Liver (tissue), 7 donors: ENCODE measurements at regions not wholly inside any gene's neighbourhood (a gene's known extent, or its start where the extent isn't known, plus 50 kb on each side); places are given as distances from the start of the nearest gene placed in this dataset.
A peak's percentile ranks its signal among the peaks of the same experiment; 100 is the strongest.

Experiments
- DNase-seq: peaks from one replicate; pipeline ENCODE4 v3.0.0-alpha.2; 2017; ENCODE audit warnings: low spot score
- H3K27ac ChIP-seq, 2 donors: one replicate each; pipeline ENCODE4 v1.7.0; 2013; ENCODE audit warnings: inconsistent platforms in 2 of 2, low read length in 2 of 2, control low read depth in 1 of 2, low read depth in 1 of 2, mild to moderate bottlenecking in 1 of 2
- H3K27me3 ChIP-seq, 4 donors: one replicate each; pipeline versions ENCODE4 v1.6.1 to v1.7.0; 2013; ENCODE audit warnings: low read length in 3 of 4, inconsistent platforms in 1 of 4, mild to moderate bottlenecking in 1 of 4, moderate library complexity in 1 of 4; ENCODE audit not compliant: control insufficient read depth in 4 of 4, insufficient read depth in 4 of 4
- H3K36me3 ChIP-seq, 4 donors: one replicate each; pipeline versions ENCODE4 v1.6.1 to v1.7.0; 2013; ENCODE audit warnings: low read length in 3 of 4, mild to moderate bottlenecking in 3 of 4, low read depth in 1 of 4, moderate library complexity in 1 of 4; ENCODE audit not compliant: control insufficient read depth in 4 of 4, insufficient read depth in 3 of 4
- H3K4me1 ChIP-seq, 4 donors: one replicate each; pipeline versions ENCODE4 v1.6.1 to v1.7.0; 2013; ENCODE audit warnings: low read length in 3 of 4, mild to moderate bottlenecking in 3 of 4, moderate library complexity in 1 of 4; ENCODE audit not compliant: control insufficient read depth in 4 of 4, insufficient read depth in 4 of 4
- H3K4me3 ChIP-seq, 3 donors: one replicate each; pipeline versions ENCODE4 v1.6.1 to v1.7.0; 2013; ENCODE audit warnings: low read length in 3 of 3, control low read depth in 1 of 3, low read depth in 1 of 3, mild to moderate bottlenecking in 1 of 3
- H3K9ac ChIP-seq, 2 donors: one replicate each; pipeline ENCODE4 v1.7.0; 2013; ENCODE audit warnings: low read length in 2 of 2, mild to moderate bottlenecking in 2 of 2, moderate library complexity in 2 of 2, control low read depth in 1 of 2, low read depth in 1 of 2
- H3K9me3 ChIP-seq, 4 donors: one replicate each; pipeline versions ENCODE4 v1.6.1 to v1.7.0; 2013; ENCODE audit warnings: low read length in 3 of 4; ENCODE audit not compliant: control insufficient read depth in 4 of 4
- EGR1 ChIP-seq, 2 donors: IDR thresholded peaks; 2 replicates each; pipeline ENCODE4 v1.6.1; 2016 to 2018; ENCODE audit warnings: antibody characterized with exemption in 2 of 2, low read depth in 2 of 2
- FOXA1 ChIP-seq: IDR thresholded peaks from 2 replicates; pipeline ENCODE4 v1.6.1; 2016; ENCODE audit warnings: antibody characterized with exemption
- FOXA2 ChIP-seq: IDR thresholded peaks from 2 replicates; pipeline ENCODE4 v1.6.1; 2016; ENCODE audit warnings: antibody characterized with exemption
- GABPA ChIP-seq, 2 donors: IDR thresholded peaks in 1 of 2; conservative IDR thresholded peaks in 1 of 2; 2 replicates each; pipeline ENCODE4 v1.6.1; 2016; ENCODE audit warnings: antibody characterized with exemption in 2 of 2, mild to moderate bottlenecking in 1 of 2, moderate library complexity in 1 of 2
- HNF4A ChIP-seq, 2 donors: conservative IDR thresholded peaks; 2 replicates each; pipeline ENCODE4 v1.6.1; 2016; ENCODE audit warnings: antibody characterized with exemption in 2 of 2, mild to moderate bottlenecking in 2 of 2
- HNF4G ChIP-seq: IDR thresholded peaks from 2 replicates; pipeline ENCODE4 v1.6.1; 2016; ENCODE audit warnings: antibody characterized with exemption
- JUND ChIP-seq, 2 donors: IDR thresholded peaks; 2 replicates each; pipeline ENCODE4 v1.6.1; 2016; ENCODE audit warnings: antibody characterized with exemption in 2 of 2
- NR2F2 ChIP-seq: IDR thresholded peaks from 2 replicates; pipeline ENCODE4 v1.6.1; 2016; ENCODE audit warnings: antibody characterized with exemption
- RAD21 ChIP-seq, 2 donors: IDR thresholded peaks; 2 replicates each; pipeline ENCODE4 v1.6.1; 2016; ENCODE audit warnings: antibody characterized with exemption in 2 of 2, mild to moderate bottlenecking in 2 of 2
- REST ChIP-seq: IDR thresholded peaks from 2 replicates; pipeline ENCODE4 v1.6.1; 2016; ENCODE audit warnings: antibody characterized with exemption, mild to moderate bottlenecking
- RXRA ChIP-seq, 2 donors: IDR thresholded peaks; 2 replicates each; pipeline ENCODE4 v1.6.1; 2017 to 2018; ENCODE audit warnings: antibody characterized with exemption in 2 of 2, mild to moderate bottlenecking in 1 of 2
- SP1 ChIP-seq: IDR thresholded peaks from 2 replicates; pipeline ENCODE4 v1.6.1; 2018; ENCODE audit warnings: antibody characterized with exemption, mild to moderate bottlenecking
- TAF1 ChIP-seq: conservative IDR thresholded peaks from 2 replicates; pipeline ENCODE4 v1.6.1; 2016; ENCODE audit warnings: antibody characterized with exemption, mild to moderate bottlenecking
- YY1 ChIP-seq: IDR thresholded peaks from 2 replicates; pipeline ENCODE4 v1.6.1; 2016; ENCODE audit warnings: antibody characterized with exemption, mild to moderate bottlenecking
- WGBS: extraction: QIAGEN DNeasy Blood & Tissue Kit; methylation state at CpG from one replicate; pipeline ENCODE4 v1.1.7; 2013; 5-methylcytosine and 5-hydroxymethylcytosine counted together
- TF ChIP-seq, protein P1 (sequence below): IDR thresholded peaks from 2 replicates; pipeline ENCODE4 v1.6.1; 2016; ENCODE audit warnings: antibody characterized with exemption
- TF ChIP-seq, protein P2 (sequence below): IDR thresholded peaks from 2 replicates; pipeline ENCODE4 v1.6.1; 2016; ENCODE audit warnings: antibody characterized with exemption
- TF ChIP-seq, protein P3 (sequence below): IDR thresholded peaks from 2 replicates; pipeline ENCODE4 v1.6.1; 2016; ENCODE audit warnings: antibody characterized with exemption
- donor health status: healthy.
- donor health status: healthy.
- donor health status: healthy.
- donor health status: healthy.

DNA sequence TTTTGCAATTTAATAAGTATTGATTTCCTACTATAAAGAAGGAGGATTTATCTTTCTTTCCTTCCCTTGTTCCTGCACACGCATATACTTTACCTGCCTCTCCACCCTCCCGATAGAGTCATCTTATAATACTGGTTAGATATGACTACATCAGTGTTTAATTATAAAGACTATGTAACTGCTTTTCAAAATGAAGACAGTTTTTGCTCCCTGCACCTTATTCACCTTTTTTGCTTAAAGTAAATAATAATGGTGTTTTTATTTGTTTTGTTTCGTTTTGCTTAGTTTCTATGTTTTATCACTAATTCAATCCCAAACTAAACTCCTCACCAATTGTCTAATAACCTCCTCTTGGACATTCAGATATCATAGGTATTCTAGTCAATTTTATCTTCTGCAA lies 101.9 kb upstream of the RORA start:
- Histone ChIP-seq H3K36me3 (no peaks in the 10 kb centered on the region), H3K4me3 (no peak overlapping the region), H3K9ac (no peak overlapping the region), H3K27me3 (no peaks in the 10 kb centered on the region), H3K4me1 (peaks cover 1 to 17% (median 10%) of the 10 kb centered on the region in 4 donors), H3K27ac (no peak overlapping the region), H3K9me3 (peaks cover 0 to 5% (median 0%) of the 10 kb centered on the region in 4 donors)
- WGBS, result 75% methylated on average over 3 of the region's 3 CpGs
- TF ChIP-seq REST (no peak), SP1 (no peak), JUND (IDR thresholded peaks at IDR 0.05) (no peak), RXRA (IDR thresholded peaks at IDR 0.05) (no peak), EGR1 (IDR thresholded peaks at IDR 0.05; ENCODE audit: low read depth in 2 of 2) (no peak), NR2F2 (no peak), HNF4G (no peak), RAD21 (IDR thresholded peaks at IDR 0.05) (no peak), YY1 (no peak), FOXA2 (no peak), GABPA (IDR thresholded peaks at IDR 0.05 in 1 of 2, conservative IDR thresholded peaks at IDR 0.05 in 1 of 2) (no peak), HNF4A (conservative IDR thresholded peaks at IDR 0.05) (no peak), TAF1 (no peak)
- TF ChIP-seq, protein P1, sequence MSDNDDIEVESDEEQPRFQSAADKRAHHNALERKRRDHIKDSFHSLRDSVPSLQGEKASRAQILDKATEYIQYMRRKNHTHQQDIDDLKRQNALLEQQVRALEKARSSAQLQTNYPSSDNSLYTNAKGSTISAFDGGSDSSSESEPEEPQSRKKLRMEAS, result no peak
- TF ChIP-seq, protein P2, sequence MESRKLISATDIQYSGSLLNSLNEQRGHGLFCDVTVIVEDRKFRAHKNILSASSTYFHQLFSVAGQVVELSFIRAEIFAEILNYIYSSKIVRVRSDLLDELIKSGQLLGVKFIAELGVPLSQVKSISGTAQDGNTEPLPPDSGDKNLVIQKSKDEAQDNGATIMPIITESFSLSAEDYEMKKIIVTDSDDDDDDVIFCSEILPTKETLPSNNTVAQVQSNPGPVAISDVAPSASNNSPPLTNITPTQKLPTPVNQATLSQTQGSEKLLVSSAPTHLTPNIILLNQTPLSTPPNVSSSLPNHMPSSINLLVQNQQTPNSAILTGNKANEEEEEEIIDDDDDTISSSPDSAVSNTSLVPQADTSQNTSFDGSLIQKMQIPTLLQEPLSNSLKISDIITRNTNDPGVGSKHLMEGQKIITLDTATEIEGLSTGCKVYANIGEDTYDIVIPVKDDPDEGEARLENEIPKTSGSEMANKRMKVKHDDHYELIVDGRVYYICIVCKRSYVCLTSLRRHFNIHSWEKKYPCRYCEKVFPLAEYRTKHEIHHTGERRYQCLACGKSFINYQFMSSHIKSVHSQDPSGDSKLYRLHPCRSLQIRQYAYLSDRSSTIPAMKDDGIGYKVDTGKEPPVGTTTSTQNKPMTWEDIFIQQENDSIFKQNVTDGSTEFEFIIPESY, result no peak
- TF ChIP-seq, protein P3, sequence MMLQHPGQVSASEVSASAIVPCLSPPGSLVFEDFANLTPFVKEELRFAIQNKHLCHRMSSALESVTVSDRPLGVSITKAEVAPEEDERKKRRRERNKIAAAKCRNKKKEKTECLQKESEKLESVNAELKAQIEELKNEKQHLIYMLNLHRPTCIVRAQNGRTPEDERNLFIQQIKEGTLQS, result no peak
- no peak for DNase-seq

DNA sequence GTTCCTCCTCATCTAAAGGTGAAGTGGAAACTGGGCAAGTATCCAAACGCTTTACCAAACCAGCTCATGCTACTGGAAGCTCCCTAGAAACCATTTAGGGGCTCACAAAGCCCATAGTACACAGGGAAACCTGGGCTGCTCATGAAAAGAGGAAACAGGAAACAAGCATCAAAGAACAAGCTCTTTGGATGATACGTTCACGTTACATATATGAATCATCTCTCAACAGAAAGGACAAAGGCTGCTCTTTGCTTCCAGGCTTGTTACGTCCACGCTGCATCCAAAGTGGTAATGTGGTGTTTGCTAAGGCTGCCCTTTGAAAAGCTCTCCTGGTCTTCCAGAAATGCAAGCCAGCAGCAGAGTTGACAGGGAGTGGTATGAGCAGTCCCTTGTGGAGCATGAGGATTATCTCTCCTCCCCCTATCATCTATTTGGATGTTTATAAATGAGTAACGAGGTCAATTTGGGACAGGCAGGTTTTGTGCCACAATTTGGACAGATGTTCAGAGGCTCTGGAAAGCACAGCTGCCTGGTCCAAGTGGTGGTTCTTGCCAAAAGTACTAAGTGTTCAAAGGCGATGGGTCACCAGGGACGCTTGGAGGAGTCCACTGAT lies 98.0 kb upstream of the RORA start:
- 32% methylated on average over 8 of the region's 8 CpGs for WGBS
- peaks cover 0 to 14% (median 8%) of the 10 kb centered on the region in 4 donors for H3K4me1 ChIP-seq
- H3K27me3 ChIP-seq, result no peaks in the 10 kb centered on the region
- no peak for DNase-seq
- H3K27ac ChIP-seq, result peak overlapping the region; percentile 44 to 57
- no peak overlapping the region for H3K4me3 ChIP-seq
- H3K9me3 ChIP-seq, result no peaks in the 10 kb centered on the region
- no peaks in the 10 kb centered on the region for H3K36me3 ChIP-seq
- no peak overlapping the region for H3K9ac ChIP-seq
- TF ChIP-seq REST, result peak; percentile 58
- TF ChIP-seq HNF4G, result peak; percentile 19
- peak; percentile 64 for TF ChIP-seq JUND (IDR thresholded peaks at IDR 0.05)
- TF ChIP-seq SP1, result peak; percentile 86
- TF ChIP-seq, protein P3, result no peak
- TF ChIP-seq HNF4A (conservative IDR thresholded peaks at IDR 0.05), result peak; percentile 69 to 72
- TF ChIP-seq GABPA (IDR thresholded peaks at IDR 0.05 in 1 of 2, conservative IDR thresholded peaks at IDR 0.05 in 1 of 2), result no peak
- peak; percentile 74 for TF ChIP-seq TAF1
- TF ChIP-seq, protein P1, result peak; percentile 80
- peak; percentile 72 for TF ChIP-seq YY1
- peak; percentile 67 to 75 for TF ChIP-seq RAD21 (IDR thresholded peaks at IDR 0.05)
- TF ChIP-seq FOXA2, result no peak
- no peak for TF ChIP-seq NR2F2
- no peak for TF ChIP-seq FOXA1
- peak; percentile 93 to 97 for TF ChIP-seq RXRA (IDR thresholded peaks at IDR 0.05)
- TF ChIP-seq, protein P2, result peak; percentile 63
- TF ChIP-seq EGR1 (IDR thresholded peaks at IDR 0.05; ENCODE audit: low read depth in 2 of 2), result peak in 1 of 2 donors; percentile 2
